ENCODE measurements at regions not wholly inside any gene's neighbourhood (a gene's known extent, or its start where the extent isn't known, plus 50 kb on each side); places are given as distances from the start of the nearest gene placed in this dataset.

DNA sequence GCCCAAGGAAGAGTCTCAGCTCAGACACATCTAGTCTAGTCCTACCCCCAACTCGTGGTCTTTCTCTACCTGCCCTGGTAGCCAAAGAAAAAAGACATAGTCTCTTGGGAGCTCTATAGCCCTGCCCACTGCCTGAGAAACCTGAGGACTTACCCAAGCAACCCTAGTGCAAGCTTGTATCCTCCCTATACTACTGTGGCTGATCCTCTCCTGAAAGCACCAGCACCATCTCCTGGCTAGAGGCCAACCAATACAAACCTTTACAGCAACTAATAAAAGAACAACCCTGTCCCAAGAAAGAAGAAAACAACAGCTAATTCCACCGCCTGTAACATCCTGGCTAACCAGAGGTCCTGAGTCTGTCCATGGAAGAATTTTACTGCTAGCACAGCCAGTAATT is 532.4 kb downstream of the SLITRK6 start:
- TF ChIP-seq, protein P1, sequence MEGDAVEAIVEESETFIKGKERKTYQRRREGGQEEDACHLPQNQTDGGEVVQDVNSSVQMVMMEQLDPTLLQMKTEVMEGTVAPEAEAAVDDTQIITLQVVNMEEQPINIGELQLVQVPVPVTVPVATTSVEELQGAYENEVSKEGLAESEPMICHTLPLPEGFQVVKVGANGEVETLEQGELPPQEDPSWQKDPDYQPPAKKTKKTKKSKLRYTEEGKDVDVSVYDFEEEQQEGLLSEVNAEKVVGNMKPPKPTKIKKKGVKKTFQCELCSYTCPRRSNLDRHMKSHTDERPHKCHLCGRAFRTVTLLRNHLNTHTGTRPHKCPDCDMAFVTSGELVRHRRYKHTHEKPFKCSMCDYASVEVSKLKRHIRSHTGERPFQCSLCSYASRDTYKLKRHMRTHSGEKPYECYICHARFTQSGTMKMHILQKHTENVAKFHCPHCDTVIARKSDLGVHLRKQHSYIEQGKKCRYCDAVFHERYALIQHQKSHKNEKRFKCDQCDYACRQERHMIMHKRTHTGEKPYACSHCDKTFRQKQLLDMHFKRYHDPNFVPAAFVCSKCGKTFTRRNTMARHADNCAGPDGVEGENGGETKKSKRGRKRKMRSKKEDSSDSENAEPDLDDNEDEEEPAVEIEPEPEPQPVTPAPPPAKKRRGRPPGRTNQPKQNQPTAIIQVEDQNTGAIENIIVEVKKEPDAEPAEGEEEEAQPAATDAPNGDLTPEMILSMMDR (IDR thresholded peaks at IDR 0.05) = no peak

DNA sequence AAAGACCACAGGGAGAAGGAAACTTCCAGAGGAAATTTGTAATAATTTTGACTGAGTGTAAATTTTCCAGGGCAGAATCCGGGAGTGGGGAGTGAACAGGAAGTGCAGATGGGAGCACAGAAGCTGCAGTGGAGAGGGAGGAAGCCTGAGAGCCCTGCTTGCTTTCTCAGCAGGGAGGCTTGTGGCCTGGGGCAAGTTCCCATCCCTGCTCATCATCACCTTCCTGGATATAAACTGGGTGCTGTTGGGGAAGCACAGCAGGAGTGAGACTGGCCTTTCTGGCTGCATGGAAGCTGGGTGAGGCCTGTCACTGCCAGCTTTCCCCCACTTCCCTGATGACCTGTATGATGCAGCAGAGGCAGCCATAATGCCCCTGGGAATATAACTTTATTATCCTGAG is 532.9 kb downstream of the SLITRK6 start:
- TF ChIP-seq, protein P1 (IDR thresholded peaks at IDR 0.05) = no peak

- TF ChIP-seq, protein P1 (IDR thresholded peaks at IDR 0.05) = no peak
Observed at GRCh38 chr13:85265296-85265695, 533.9 kb downstream of the SLITRK6 start.

- TF ChIP-seq, protein P1 (IDR thresholded peaks at IDR 0.05) = no peak
Observed at GRCh38 chr13:85262499-85262898, 536.7 kb downstream of the SLITRK6 start.

DNA sequence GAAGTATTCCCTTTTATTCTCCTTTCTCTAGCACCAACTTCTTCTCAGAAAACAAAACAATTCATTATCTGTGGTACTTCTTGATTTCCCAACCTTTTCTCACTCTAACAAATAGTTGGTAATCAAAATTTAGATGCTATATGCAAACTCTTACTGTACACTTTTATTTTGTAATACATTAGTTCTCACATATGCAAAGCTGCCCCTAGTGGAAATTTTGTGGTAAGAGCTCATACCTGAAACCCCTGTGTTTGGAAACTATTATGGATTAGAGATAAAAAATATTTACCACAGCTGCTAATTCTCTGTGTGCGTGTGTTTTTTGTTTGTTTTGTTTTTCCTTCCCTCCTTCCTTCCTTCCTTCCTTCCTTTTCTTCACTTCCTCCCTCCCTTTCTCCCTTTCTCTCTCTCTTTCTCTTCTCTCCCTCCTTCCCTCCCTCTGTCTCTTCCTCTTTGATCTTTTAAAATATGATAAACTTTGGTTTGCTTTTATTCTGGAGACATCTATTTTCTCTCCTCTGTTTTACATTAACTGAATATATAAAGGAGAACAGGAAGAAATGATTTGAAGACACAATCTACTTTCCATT is 537.4 kb downstream of the SLITRK6 start:
- TF ChIP-seq, protein P1 (IDR thresholded peaks at IDR 0.05) = peak; percentile 60

DNA sequence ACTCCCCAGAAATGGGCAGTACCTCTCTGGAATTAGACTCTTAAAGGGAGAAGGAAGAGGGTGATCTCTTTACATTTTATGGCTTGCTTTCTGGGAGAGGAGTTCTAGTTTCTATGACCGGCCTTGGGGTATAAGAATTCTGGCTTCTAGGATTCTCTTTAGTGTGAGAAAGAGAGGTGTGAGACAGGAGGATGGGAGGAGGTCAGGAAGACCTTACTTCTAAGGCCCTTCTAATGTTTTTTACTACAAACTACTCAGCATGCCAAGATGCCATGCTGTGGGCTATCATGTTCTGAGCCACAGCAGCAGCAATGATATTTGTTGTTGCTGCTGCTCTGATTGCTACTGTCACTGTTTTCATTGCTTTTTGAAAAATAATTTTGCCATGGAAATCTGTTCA is 538.3 kb downstream of the SLITRK6 start:
- TF ChIP-seq, protein P1 (IDR thresholded peaks at IDR 0.05) = no peak

DNA sequence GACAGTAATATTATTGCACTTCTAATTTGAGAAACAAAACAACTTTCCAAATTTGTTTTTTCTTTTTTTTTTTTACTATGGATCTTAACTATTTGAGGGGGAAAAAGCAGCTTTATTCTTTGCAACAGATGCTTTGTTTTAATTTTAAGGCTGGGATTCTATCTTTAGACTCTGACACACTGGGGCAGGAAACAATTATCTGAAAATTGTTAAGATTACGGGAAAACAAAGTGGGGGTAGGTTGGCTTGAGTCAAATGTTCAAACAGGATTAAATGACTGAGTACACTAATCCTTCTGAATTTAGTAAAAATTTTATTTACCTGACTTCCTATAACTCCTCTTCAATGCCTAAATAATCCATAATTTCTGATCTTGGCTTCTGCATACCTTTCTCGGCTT is 543.2 kb downstream of the SLITRK6 start:
- TF ChIP-seq, protein P1 (IDR thresholded peaks at IDR 0.05) = no peak

GRCh38 chr13:85254641-85255040 is 544.6 kb downstream of the SLITRK6 start:
- TF ChIP-seq, protein P1 (IDR thresholded peaks at IDR 0.05) = no peak

Measured in LNCAP (cell line).